Panc1 (cell line): ENCODE measurements at regions not wholly inside any gene's neighbourhood (a gene's known extent, or its start where the extent isn't known, plus 50 kb on each side); places are given as distances from the start of the nearest gene placed in this dataset.

Experiments
- POLR2AphosphoS5 ChIP-seq: IDR thresholded peaks from 2 replicates; pipeline ENCODE4 v1.6.1; 2012; ENCODE audit warnings: mild to moderate bottlenecking, low read depth, low read length, moderate library complexity
- TF ChIP-seq, protein P1 (sequence below): fragments of 450-650 bp; IDR thresholded peaks from 2 replicates; pipeline ENCODE4 v1.5.1; 2017; ENCODE audit warnings: mild to moderate bottlenecking

DNA sequence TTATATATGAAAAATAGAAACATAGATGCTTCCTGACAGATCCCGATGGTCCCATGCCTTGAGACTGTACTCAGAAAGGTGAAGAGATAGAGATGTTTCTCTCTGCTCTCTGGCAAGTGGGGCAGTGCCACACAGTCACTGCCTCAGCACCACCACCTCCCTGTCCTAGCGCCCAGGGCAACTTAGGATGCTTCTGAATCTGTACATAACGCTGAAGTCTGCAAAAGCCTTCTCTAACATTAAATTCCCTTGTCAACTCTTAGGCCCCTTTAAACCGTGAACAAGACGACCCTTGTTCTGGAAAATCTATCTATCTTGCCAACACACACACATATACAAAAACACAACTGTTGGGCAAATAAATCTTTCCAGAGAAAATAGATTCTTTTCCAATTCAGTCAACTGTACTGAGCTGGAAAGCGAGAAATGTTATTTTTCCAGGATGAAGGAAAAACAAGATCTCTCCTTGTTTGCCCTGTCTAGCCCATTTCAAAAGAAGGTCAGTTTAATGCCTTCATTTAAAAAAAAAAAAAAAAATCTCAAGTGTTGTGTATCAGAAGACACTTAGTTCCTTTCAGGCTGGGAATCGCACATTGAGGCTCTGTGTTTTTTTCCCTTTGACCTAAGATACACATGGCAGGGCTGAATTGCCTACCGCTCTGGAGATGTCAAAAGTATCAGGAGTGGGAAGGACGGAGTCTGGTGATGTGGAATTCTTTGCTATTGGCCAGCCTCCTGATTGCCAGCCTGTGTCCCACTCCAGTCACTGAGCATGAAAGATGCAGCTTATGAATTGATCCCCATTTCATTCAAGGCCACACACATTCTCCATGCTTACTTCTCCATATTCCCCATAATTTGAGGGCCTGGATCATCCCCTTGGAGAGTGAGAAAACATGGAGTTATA, 241.4 kb downstream of the LACC1 start:
- TF ChIP-seq, protein P1, sequence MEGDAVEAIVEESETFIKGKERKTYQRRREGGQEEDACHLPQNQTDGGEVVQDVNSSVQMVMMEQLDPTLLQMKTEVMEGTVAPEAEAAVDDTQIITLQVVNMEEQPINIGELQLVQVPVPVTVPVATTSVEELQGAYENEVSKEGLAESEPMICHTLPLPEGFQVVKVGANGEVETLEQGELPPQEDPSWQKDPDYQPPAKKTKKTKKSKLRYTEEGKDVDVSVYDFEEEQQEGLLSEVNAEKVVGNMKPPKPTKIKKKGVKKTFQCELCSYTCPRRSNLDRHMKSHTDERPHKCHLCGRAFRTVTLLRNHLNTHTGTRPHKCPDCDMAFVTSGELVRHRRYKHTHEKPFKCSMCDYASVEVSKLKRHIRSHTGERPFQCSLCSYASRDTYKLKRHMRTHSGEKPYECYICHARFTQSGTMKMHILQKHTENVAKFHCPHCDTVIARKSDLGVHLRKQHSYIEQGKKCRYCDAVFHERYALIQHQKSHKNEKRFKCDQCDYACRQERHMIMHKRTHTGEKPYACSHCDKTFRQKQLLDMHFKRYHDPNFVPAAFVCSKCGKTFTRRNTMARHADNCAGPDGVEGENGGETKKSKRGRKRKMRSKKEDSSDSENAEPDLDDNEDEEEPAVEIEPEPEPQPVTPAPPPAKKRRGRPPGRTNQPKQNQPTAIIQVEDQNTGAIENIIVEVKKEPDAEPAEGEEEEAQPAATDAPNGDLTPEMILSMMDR, result no peak
- TF ChIP-seq POLR2AphosphoS5, result no peak
